RWPE1 (cell line): ENCODE measurements at regions not wholly inside any gene's neighbourhood (a gene's known extent, or its start where the extent isn't known, plus 50 kb on each side); places are given as distances from the start of the nearest gene placed in this dataset.
A peak's percentile ranks its signal among the peaks of the same experiment; 100 is the strongest.

ENCODE experiments used
- CTCF ChIA-PET: fragments of 350-600 bp; sonication (Branson Sonifier 250); formaldehyde crosslinking; extraction: SDS; loops from one replicate; lab custom pipeline; 2021; lab: Yijun Ruan, JAX
- POLR2A ChIA-PET: fragments of 400-600 bp; formaldehyde crosslinking; extraction: SDS; loops from one replicate; lab custom pipeline; 2020; ENCODE audit warnings: antibody characterized with exemption; ENCODE audit not compliant: low non-redundant PET; lab: Yijun Ruan, JAX
- DNase-seq: peaks from one replicate; pipeline ENCODE4 v3.0.0; 2012; ENCODE audit warnings: low spot score
- H3K27ac ChIP-seq: fragments of 450-650 bp; 2 replicates; pipeline ENCODE4 v1.5.1; 2017
- TF ChIP-seq, protein P1 (sequence below): fragments of 450-650 bp; conservative IDR thresholded peaks from 2 replicates; pipeline ENCODE4 v1.5.1; 2017; ENCODE audit warnings: low read depth, mild to moderate bottlenecking

DNA sequence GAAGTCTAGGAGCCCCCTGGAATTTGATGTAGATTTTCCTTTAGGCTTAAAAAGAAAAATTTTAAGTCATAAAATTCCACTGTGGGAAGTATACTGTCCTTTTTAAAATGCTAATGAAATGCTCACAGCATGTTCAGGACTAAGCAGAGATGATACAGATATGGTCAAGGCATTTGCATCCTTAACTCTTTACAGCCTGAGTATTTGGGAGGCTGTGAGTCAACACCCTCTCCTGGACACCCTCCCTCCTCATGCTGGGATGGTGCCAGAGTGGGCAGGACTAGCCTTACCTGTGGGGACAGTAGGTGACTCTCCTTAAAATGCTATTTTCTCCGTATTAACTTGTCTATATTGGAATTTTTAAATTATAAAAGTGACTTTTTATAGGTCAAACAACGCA is 197.4 kb upstream of the ELL2 start:
- TF ChIP-seq, protein P1, sequence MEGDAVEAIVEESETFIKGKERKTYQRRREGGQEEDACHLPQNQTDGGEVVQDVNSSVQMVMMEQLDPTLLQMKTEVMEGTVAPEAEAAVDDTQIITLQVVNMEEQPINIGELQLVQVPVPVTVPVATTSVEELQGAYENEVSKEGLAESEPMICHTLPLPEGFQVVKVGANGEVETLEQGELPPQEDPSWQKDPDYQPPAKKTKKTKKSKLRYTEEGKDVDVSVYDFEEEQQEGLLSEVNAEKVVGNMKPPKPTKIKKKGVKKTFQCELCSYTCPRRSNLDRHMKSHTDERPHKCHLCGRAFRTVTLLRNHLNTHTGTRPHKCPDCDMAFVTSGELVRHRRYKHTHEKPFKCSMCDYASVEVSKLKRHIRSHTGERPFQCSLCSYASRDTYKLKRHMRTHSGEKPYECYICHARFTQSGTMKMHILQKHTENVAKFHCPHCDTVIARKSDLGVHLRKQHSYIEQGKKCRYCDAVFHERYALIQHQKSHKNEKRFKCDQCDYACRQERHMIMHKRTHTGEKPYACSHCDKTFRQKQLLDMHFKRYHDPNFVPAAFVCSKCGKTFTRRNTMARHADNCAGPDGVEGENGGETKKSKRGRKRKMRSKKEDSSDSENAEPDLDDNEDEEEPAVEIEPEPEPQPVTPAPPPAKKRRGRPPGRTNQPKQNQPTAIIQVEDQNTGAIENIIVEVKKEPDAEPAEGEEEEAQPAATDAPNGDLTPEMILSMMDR: no peak
- POLR2A ChIA-PET: no interaction called here
- H3K27ac ChIP-seq: no peak overlapping the region
- CTCF ChIA-PET: no interaction called here
- no peak for DNase-seq

DNA sequence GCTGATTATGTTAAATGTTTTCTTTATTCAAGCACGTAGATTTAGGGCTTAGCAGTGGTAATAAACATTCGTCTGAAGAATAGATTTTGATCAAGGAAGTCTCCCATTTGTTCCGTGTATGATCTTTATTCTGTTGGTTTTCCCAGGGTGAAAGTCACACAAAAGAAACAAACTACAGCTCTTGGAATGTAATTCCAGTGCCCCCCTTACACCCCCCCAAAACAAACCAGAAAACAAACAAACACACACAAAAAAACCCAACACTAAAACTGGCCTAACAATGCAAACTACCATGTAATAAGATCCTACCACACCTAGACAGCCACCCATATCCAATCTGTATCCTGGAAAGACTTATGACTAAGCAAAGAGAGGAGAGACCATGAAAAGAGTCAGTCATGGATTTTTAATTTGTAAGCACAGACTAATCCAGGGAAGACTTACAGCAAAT is 196.2 kb upstream of the ELL2 start:
- TF ChIP-seq, protein P1: no peak
- ChIA-PET CTCF (no interaction called here), POLR2A (no interaction called here)
- no peak overlapping the region for H3K27ac ChIP-seq
- no peak for DNase-seq

DNA sequence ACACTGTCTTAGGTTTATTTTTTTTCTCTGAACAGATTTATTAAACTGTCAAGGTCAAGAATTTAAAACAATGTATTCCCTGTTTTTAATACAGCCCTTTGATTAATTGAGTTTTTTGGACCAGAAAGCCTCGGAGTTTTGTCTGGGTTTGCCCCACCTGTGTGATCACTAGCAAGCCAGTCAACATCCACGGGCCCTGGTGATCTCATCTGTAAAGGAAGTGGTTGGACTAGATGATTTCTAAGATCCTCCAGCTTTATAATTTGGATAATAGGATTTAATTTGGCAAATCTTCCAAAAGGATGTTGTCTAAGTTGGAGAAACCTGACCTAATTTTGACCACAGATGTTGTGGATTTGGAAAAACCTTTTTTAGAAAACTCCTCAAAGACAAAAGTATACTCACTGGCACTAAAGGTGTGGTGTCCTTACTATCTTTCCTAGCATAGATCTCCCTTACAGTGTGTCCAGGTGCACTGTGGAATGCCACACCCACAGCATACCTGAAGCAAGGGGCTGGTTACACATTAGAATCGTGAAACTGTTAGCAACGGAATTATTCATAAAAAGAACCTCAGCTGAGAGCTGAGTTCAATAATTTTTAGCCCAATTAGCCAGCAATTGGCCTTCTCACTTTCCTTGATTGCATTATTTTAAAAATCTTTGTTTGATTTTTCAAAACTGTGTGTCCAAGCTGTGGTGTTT is 195.6 kb upstream of the ELL2 start:
- CTCF ChIA-PET: no interaction called here
- TF ChIP-seq, protein P1: no peak
- no peak for DNase-seq
- no peak overlapping the region for H3K27ac ChIP-seq
- POLR2A ChIA-PET: no interaction called here

DNA sequence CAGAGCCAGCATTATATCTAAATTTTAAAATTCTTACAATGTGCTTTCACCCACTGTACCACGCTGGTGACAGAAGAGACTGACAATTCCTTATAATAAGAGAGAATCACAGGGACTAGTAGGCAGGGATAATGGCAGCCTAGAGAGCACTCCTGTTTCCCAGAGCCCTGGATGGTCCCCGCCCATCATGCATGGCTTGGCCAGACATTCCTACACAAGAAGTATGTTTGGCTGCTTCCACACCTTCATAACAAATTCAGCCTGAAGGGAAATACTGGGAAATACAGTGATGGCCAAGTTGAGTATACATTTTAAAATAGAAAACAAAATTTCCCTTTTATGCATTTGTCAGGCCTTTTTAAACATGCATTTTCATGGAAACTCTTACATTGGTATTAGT is 193.5 kb upstream of the ELL2 start:
- ChIA-PET POLR2A (no interaction called here), CTCF (interaction anchor here (0.9 kb wide), 1 partner anchor 28 kb away, joined by 3 read pairs; no protein-coding TSS in a partner anchor)
- DNase-seq: no peak
- TF ChIP-seq, protein P1: no peak
- no peak overlapping the region for H3K27ac ChIP-seq

DNA sequence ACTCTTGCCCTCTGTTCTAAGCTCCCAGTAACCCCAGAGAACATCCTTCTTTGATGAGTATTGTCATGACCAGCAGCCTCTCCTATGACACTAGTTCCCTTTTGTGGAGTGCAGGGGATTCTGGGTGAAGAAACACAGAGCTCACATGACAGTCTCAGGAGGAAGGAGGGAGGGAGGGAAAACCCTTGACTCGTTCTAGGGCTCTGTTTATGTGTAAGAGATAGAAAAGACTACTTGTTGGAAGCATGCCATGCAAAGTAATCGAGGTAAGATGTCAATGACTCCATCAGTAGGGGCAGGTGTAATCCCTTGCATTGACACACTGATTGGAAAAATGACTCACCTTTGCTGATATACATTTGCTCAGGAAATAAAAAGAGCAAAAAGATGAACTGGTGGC is 190.2 kb upstream of the ELL2 start:
- ChIA-PET CTCF (no interaction called here), POLR2A (no interaction called here)
- no peak for DNase-seq
- H3K27ac ChIP-seq: no peak overlapping the region
- TF ChIP-seq, protein P1: no peak

DNA sequence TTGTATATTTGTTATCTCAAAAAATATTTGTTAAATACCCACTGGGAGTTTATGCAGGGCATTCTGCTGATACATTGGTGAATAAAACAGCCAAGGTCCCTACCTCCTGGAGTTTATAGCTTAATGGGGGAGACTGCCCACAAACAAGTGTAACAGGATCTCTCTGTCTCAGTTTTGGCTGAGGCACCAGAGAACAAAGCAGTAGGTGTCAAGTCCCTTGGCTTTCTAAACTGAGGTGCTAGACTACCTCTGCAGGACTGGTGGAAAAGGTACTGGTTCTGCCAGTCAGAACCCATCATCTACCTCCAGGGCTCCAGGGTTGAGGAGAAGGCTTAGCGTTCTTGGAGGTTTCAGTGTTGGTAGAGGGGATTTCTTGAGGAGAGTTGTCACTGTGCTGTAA is 188.4 kb upstream of the ELL2 start:
- H3K27ac ChIP-seq: peak overlapping the region; percentile 89
- POLR2A ChIA-PET: interaction anchor here (0.6 kb wide), 1 partner anchor 1500 kb away, joined by 6 read pairs; no protein-coding TSS in a partner anchor
- CTCF ChIA-PET: no interaction called here
- DNase-seq: no peak
- TF ChIP-seq, protein P1: no peak
